ENCODE measurements at regions not wholly inside any gene's neighbourhood (a gene's known extent, or its start where the extent isn't known, plus 50 kb on each side); places are given as distances from the start of the nearest gene placed in this dataset.

DNA sequence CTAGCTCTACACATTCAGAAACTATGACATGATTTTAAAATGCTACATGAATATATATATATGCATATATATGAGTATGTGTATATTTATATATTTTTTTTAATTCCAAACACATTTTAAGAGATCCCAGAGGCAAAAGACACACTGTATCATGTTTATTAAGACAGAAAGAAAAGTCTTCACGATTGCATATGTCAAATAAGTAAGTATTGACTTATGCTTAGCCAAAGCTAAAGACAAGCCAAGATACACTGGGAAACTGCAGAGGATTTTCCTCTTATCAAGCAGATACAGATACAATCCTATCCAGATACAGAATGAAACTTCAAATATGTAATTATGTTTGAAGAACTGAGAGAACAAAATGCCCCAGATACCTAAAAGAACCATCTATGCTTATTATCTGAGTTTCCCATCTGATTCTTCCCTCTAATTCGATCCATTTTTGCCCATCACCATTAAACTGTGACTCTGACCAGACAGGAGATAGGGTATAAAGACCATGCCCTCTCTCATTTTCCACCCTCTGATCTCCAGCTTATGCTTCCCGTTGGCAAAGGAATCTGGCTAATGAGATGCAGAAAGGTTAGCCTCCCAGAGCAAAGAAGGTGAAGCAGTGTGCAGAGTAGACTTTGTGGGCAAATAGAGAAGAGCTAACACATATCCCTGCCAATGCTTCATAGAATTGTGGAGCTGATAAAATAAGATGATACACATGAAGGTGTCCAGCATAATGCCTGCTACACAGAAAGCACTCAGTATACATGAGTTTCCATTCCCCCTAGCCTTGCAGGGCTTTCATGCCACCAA lies 131.0 kb upstream of the TARS1 start:
- TF ChIP-seq, protein P1, sequence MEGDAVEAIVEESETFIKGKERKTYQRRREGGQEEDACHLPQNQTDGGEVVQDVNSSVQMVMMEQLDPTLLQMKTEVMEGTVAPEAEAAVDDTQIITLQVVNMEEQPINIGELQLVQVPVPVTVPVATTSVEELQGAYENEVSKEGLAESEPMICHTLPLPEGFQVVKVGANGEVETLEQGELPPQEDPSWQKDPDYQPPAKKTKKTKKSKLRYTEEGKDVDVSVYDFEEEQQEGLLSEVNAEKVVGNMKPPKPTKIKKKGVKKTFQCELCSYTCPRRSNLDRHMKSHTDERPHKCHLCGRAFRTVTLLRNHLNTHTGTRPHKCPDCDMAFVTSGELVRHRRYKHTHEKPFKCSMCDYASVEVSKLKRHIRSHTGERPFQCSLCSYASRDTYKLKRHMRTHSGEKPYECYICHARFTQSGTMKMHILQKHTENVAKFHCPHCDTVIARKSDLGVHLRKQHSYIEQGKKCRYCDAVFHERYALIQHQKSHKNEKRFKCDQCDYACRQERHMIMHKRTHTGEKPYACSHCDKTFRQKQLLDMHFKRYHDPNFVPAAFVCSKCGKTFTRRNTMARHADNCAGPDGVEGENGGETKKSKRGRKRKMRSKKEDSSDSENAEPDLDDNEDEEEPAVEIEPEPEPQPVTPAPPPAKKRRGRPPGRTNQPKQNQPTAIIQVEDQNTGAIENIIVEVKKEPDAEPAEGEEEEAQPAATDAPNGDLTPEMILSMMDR (IDR thresholded peaks at IDR 0.05; ENCODE audit: insufficient read depth, low read depth, low read length), result no peak
- no peak for TF ChIP-seq EZH2 (IDR thresholded peaks at IDR 0.05; ENCODE audit: insufficient read depth, low read length)
